H1 (cell line): ENCODE measurements at regions not wholly inside any gene's neighbourhood (a gene's known extent, or its start where the extent isn't known, plus 50 kb on each side); places are given as distances from the start of the nearest gene placed in this dataset.

ENCODE experiments used
- CTCF ChIA-PET: fragments of 300-600 bp; sonication (Branson Sonifier 250); formaldehyde crosslinking; loops from one replicate; lab custom pipeline; 2021; ENCODE audit not compliant: partially characterized antibody; lab: Charles Lee
- POLR2A ChIA-PET: fragments of 300-600 bp; sonication (Branson Sonifier 250); formaldehyde crosslinking; loops from one replicate; lab custom pipeline; 2021; ENCODE audit warnings: inconsistent platforms; ENCODE audit not compliant: partially characterized antibody; lab: Charles Lee
- DNase-seq, 2 experiments: peaks; one replicate each; pipeline versions ENCODE4 v3.0.0 to v3.0.0-alpha.2; 2010 to 2022; ENCODE audit warnings: low spot score in 2 of 2, low read depth in 1 of 2, mixed read lengths in 1 of 2
- FAIRE-seq: peaks from 2 replicates; lab custom pipeline; 2011; peaks lifted over from hg19 to GRCh38; lab: Jason Lieb, UNC
- H2AFZ ChIP-seq: 2 replicates; pipeline ENCODE4 v1.8.1; 2012; ENCODE audit warnings: low read length, inconsistent platforms
- H2AK5ac ChIP-seq: 2 replicates; pipeline ENCODE4 v1.6.1; 2013; ENCODE audit warnings: low read depth, low read length
- H2BK120ac ChIP-seq: replicated peaks from 2 replicates; pipeline ENCODE3; 2013; ENCODE audit warnings: low read depth, low read length, inconsistent platforms
- H2BK12ac ChIP-seq: 2 replicates; pipeline ENCODE4 v1.6.1; 2013; ENCODE audit warnings: low read depth, low read length
- H2BK15ac ChIP-seq: 2 replicates; pipeline ENCODE4 v1.6.1; 2013; ENCODE audit warnings: low read length
- H2BK20ac ChIP-seq: 2 replicates; pipeline ENCODE4 v1.6.1; 2013; ENCODE audit warnings: low read length
- H2BK5ac ChIP-seq: 2 replicates; pipeline ENCODE4 v1.6.1; 2013; ENCODE audit warnings: low read depth, low read length
- H3K14ac ChIP-seq: 2 replicates; pipeline ENCODE4 v1.6.1; 2013; ENCODE audit warnings: inconsistent platforms; ENCODE audit not compliant: insufficient read length
- H3K18ac ChIP-seq: 2 replicates; pipeline ENCODE4 v1.6.1; 2013; ENCODE audit warnings: low read length; ENCODE audit errors: extremely low read depth
- H3K23ac ChIP-seq: 2 replicates; pipeline ENCODE4 v1.6.1; 2013; ENCODE audit warnings: inconsistent platforms; ENCODE audit not compliant: insufficient read length
- H3K23me2 ChIP-seq: 2 replicates; pipeline ENCODE4 v1.6.1; 2013; ENCODE audit warnings: low read depth, low read length
- H3K27ac ChIP-seq: 2 replicates; pipeline ENCODE4 v1.6.1; 2011; ENCODE audit warnings: low read depth, low read length, inconsistent platforms
- H3K27me3 ChIP-seq, 4 experiments: replicated peaks in 1 of 4; 1 replicate in 1 of 4; 2 replicates in 3 of 4; pipeline versions ENCODE4 v1.6.1 to v1.8.1; 2011 to 2013; ENCODE audit warnings: low read length in 3 of 4, mild to moderate bottlenecking in 3 of 4, inconsistent platforms in 2 of 4, mixed read lengths in 2 of 4, moderate library complexity in 1 of 4; ENCODE audit not compliant: control insufficient read depth in 3 of 4, insufficient read depth in 3 of 4; ENCODE audit errors: extremely low read depth in 1 of 4
- H3K36me3 ChIP-seq, 4 experiments: 2 replicates each; pipeline versions ENCODE4 v1.6.1 to v1.8.1; 2011 to 2013; ENCODE audit warnings: mild to moderate bottlenecking in 4 of 4, low read length in 3 of 4, moderate library complexity in 2 of 4, control low read depth in 1 of 4, inconsistent platforms in 1 of 4; ENCODE audit not compliant: insufficient read depth in 4 of 4, control insufficient read depth in 2 of 4
- H3K4ac ChIP-seq: replicated peaks from 2 replicates; pipeline ENCODE3; 2013; ENCODE audit warnings: low read length, low read depth, mixed read lengths, inconsistent platforms; ENCODE audit not compliant: insufficient read length
- H3K4me1 ChIP-seq, 4 experiments: replicated peaks in 1 of 4; 1 replicate in 1 of 4; 2 replicates in 3 of 4; pipeline versions ENCODE4 v1.6.1 to v1.8.1; 2011 to 2013; ENCODE audit warnings: low read length in 3 of 4, inconsistent platforms in 2 of 4, mixed read lengths in 1 of 4; ENCODE audit not compliant: insufficient read depth in 4 of 4, control insufficient read depth in 3 of 4
- H3K4me2 ChIP-seq, 2 experiments: 2 replicates each; pipeline versions ENCODE4 v1.6.1 to v1.8.1; 2011 to 2013; ENCODE audit warnings: low read depth in 2 of 2, low read length in 2 of 2, control low read depth in 1 of 2, inconsistent platforms in 1 of 2, mild to moderate bottlenecking in 1 of 2; ENCODE audit not compliant: insufficient read depth in 1 of 2
- H3K4me3 ChIP-seq, 4 experiments: fragments of 200-600, 300-600 bp in 1 of 4; sonication (generic), shearing (Covaris generic), sonication (Bioruptor Twin) in 1 of 4; 2 replicates each; pipeline versions ENCODE4 v1.5.1 to v1.8.1; 2011 to 2016; ENCODE audit warnings: low read length in 4 of 4, low read depth in 3 of 4, control low read depth in 2 of 4, inconsistent platforms in 2 of 4, mild to moderate bottlenecking in 2 of 4, mixed read lengths in 1 of 4, moderate library complexity in 1 of 4; ENCODE audit not compliant: insufficient read depth in 2 of 4; ENCODE audit errors: extremely low read depth in 1 of 4
- H3K56ac ChIP-seq: replicated peaks from 2 replicates; pipeline ENCODE3; 2013; ENCODE audit warnings: low read depth, mild to moderate bottlenecking, mixed read lengths, low read length, inconsistent platforms; ENCODE audit not compliant: insufficient read length
- H3K79me1 ChIP-seq: 2 replicates; pipeline ENCODE4 v1.6.1; 2013; ENCODE audit warnings: low read depth, low read length, control low read depth
- H3K79me2 ChIP-seq, 2 experiments: 2 replicates each; pipeline versions ENCODE4 v1.6.1 to v1.8.1; 2012 to 2013; ENCODE audit warnings: low read length in 2 of 2, mild to moderate bottlenecking in 2 of 2, inconsistent platforms in 1 of 2; ENCODE audit not compliant: insufficient read depth in 2 of 2, control insufficient read depth in 1 of 2
- H3K9ac ChIP-seq, 4 experiments: replicated peaks in 1 of 4; 1 replicate in 1 of 4; 2 replicates in 3 of 4; pipeline versions ENCODE4 v1.6.1 to v1.8.1; 2011 to 2013; ENCODE audit warnings: low read depth in 3 of 4, low read length in 3 of 4, control low read depth in 2 of 4, mild to moderate bottlenecking in 2 of 4, moderate library complexity in 2 of 4, inconsistent platforms in 1 of 4; ENCODE audit errors: extremely low read depth in 1 of 4
- H3K9me3 ChIP-seq, 2 experiments: 2 replicates each; pipeline versions ENCODE4 v1.6.1 to v1.8.1; 2012 to 2013; ENCODE audit warnings: mild to moderate bottlenecking in 2 of 2, moderate library complexity in 2 of 2, control low read depth in 1 of 2, inconsistent platforms in 1 of 2, low read depth in 1 of 2, low read length in 1 of 2, mixed read lengths in 1 of 2; ENCODE audit not compliant: insufficient read depth in 2 of 2
- H4K20me1 ChIP-seq, 2 experiments: replicated peaks in 1 of 2; 2 replicates each; pipeline versions ENCODE3 to v1.8.1; 2011 to 2013; ENCODE audit warnings: inconsistent platforms in 2 of 2, low read length in 2 of 2, mild to moderate bottlenecking in 1 of 2; ENCODE audit not compliant: insufficient read depth in 2 of 2, control insufficient read depth in 1 of 2
- H4K5ac ChIP-seq: 2 replicates; pipeline ENCODE4 v1.6.1; 2013; ENCODE audit warnings: low read length, low read depth, mixed read lengths, inconsistent platforms; ENCODE audit not compliant: insufficient read length
- H4K8ac ChIP-seq: 2 replicates; pipeline ENCODE4 v1.8.0; 2013; ENCODE audit warnings: mild to moderate bottlenecking, moderate library complexity, low read length, inconsistent platforms; ENCODE audit not compliant: insufficient read depth; ENCODE audit errors: extremely low read depth
- H4K91ac ChIP-seq: replicated peaks from 2 replicates; pipeline ENCODE3; 2013; ENCODE audit warnings: low read length, mixed read lengths, inconsistent platforms; ENCODE audit not compliant: insufficient read length
- CBX5 ChIP-seq: fragments of 300-800, 300-1000 bp; sonication (generic); IDR thresholded peaks from 2 replicates; pipeline ENCODE4 v1.7.1; 2016; ENCODE audit warnings: antibody characterized with exemption, low read length, low read depth
- CEBPB ChIP-seq: IDR thresholded peaks from 2 replicates; pipeline ENCODE4 v1.6.1; 2012; ENCODE audit warnings: low read depth, low read length
- CHD2 ChIP-seq: IDR thresholded peaks from 2 replicates; pipeline ENCODE4 v1.6.1; 2012; ENCODE audit warnings: low read length, improper control_type of control experiment
- E2F6 ChIP-seq: IDR thresholded peaks from 2 replicates; pipeline ENCODE4 v1.6.1; 2012; ENCODE audit warnings: inconsistent platforms
- FOSL1 ChIP-seq: IDR thresholded peaks from 2 replicates; pipeline ENCODE4 v1.6.1; 2011; ENCODE audit warnings: mild to moderate bottlenecking, low read depth, low read length, moderate library complexity; ENCODE audit not compliant: insufficient read depth
- GTF2F1 ChIP-seq: IDR thresholded peaks from 2 replicates; pipeline ENCODE4 v1.6.1; 2012; ENCODE audit warnings: low read depth, low read length, improper control_type of control experiment, borderline replicate concordance
- HDAC6 ChIP-seq: IDR thresholded peaks from one replicate; pipeline ENCODE4 v1.7.1; 2012; ENCODE audit warnings: low read depth, mild to moderate bottlenecking, inconsistent platforms, low read length, moderate library complexity
- JUND ChIP-seq: IDR thresholded peaks from 2 replicates; pipeline ENCODE4 v1.6.1; 2011; ENCODE audit warnings: mild to moderate bottlenecking, improper control_type of control experiment, low read length
- NRF1 ChIP-seq: IDR thresholded peaks from 2 replicates; pipeline ENCODE4 v1.6.1; 2011; ENCODE audit warnings: mild to moderate bottlenecking, low read depth, low read length, improper control_type of control experiment
- POLR2AphosphoS5 ChIP-seq: IDR thresholded peaks from 2 replicates; pipeline ENCODE4 v1.6.1; 2011; ENCODE audit warnings: low read depth, low read length
- POU5F1 ChIP-seq: IDR thresholded peaks from 2 replicates; pipeline ENCODE4 v1.6.1; 2011; ENCODE audit warnings: low read depth, mild to moderate bottlenecking, low read length, moderate library complexity
- RFX5 ChIP-seq: IDR thresholded peaks from 2 replicates; pipeline ENCODE4 v1.6.1; 2011; ENCODE audit warnings: low read depth, low read length, improper control_type of control experiment, borderline replicate concordance
- RNF2 ChIP-seq: fragments of 200-900, 300-1000 bp; sonication (generic); IDR thresholded peaks from 2 replicates; pipeline ENCODE4 v1.7.1; 2016; ENCODE audit warnings: borderline replicate concordance, low read depth, mild to moderate bottlenecking, antibody characterized with exemption, low read length; ENCODE audit not compliant: poor library complexity, severe bottlenecking; ENCODE audit errors: missing control alignments
- TAF1 ChIP-seq: IDR thresholded peaks from 2 replicates; pipeline ENCODE4 v1.6.1; 2011; ENCODE audit warnings: mild to moderate bottlenecking, low read depth, low read length
- ZNF274 ChIP-seq: IDR thresholded peaks from 2 replicates; pipeline ENCODE4 v1.7.0; 2012; ENCODE audit warnings: low read length, borderline replicate concordance; ENCODE audit errors: extremely low read depth
- WGBS, 2 experiments: shearing (Covaris generic) in 1 of 2; methylation state at CpG; one replicate each; pipeline versions ENCODE4 v1.1.6 to v1.1.7; 2013 to 2015; ENCODE audit warnings: low lambda C conversion rate in 2 of 2, mixed read lengths in 2 of 2, inconsistent platforms in 1 of 2, low coverage in 1 of 2, missing lambda C conversion rate in 1 of 2; ENCODE audit not compliant: insufficient replicate concordance in 2 of 2, insufficient coverage in 1 of 2, insufficient read length in 1 of 2; ENCODE audit errors: extremely low coverage in 1 of 2, missing lambda C conversion rate in 1 of 2; 5-methylcytosine and 5-hydroxymethylcytosine counted together

GRCh38 chr16:26330654-26331053 lies 638.9 kb downstream of the HS3ST4 start:
- Histone ChIP-seq H3K4me3 (no peak overlapping the region), H3K9ac (no peak overlapping the region), H3K27ac (no peak overlapping the region), H3K4me1 (no peaks in the 10 kb centered on the region), H4K20me1 (no peaks in the 10 kb centered on the region), H3K23me2 (no peaks in the 10 kb centered on the region), H3K36me3 (no peaks in the 10 kb centered on the region), H3K27me3 (no peaks in the 10 kb centered on the region), H3K18ac (no peak overlapping the region), H4K8ac (no peak overlapping the region), H3K79me1 (no peaks in the 10 kb centered on the region), H3K23ac (no peak overlapping the region), H4K5ac (no peak overlapping the region), H3K56ac (no peak overlapping the region), H2BK5ac (no peak overlapping the region), H3K79me2 (no peaks in the 10 kb centered on the region), H2AFZ (no peak overlapping the region), H2BK20ac (no peak overlapping the region), H3K14ac (no peak overlapping the region), H4K91ac (no peak overlapping the region), H3K4me2 (no peak overlapping the region), H2AK5ac (no peak overlapping the region), H2BK12ac (no peak overlapping the region), H2BK120ac (no peak overlapping the region), H3K9me3 (peaks cover 7% of the 10 kb centered on the region in 2 experiments; a peak in 3 of 4 replicates), H3K4ac (no peak overlapping the region), H2BK15ac (no peak overlapping the region)
- POLR2A ChIA-PET: no interaction called here
- FAIRE-seq: no peak
- WGBS, 2 experiments: 100% methylated on average over 1 of the region's 1 CpG; no CpG with 5 or more reads in 1 of the 2 experiments
- CTCF ChIA-PET: no interaction called here
- DNase-seq: no peak
- no peak for TF ChIP-seq CBX5
- no peak for TF ChIP-seq RFX5
- no peak for TF ChIP-seq RNF2
- no peak for TF ChIP-seq CEBPB
- no peak for TF ChIP-seq CHD2
- no peak for TF ChIP-seq FOSL1
- TF ChIP-seq POU5F1: no peak
- no peak for TF ChIP-seq ZNF274
- TF ChIP-seq TAF1: no peak
- TF ChIP-seq POLR2AphosphoS5: no peak
- no peak for TF ChIP-seq JUND
- TF ChIP-seq GTF2F1: no peak
- TF ChIP-seq HDAC6: no peak
- TF ChIP-seq NRF1: no peak
- TF ChIP-seq E2F6: no peak
